H1 (cell line): ENCODE measurements at regions not wholly inside any gene's neighbourhood (a gene's known extent, or its start where the extent isn't known, plus 50 kb on each side); places are given as distances from the start of the nearest gene placed in this dataset.

Experiments used
- CTCF ChIA-PET: fragments of 300-600 bp; sonication (Branson Sonifier 250); formaldehyde crosslinking; loops from one replicate; lab custom pipeline; 2021; ENCODE audit not compliant: partially characterized antibody; lab: Charles Lee
- POLR2A ChIA-PET: fragments of 300-600 bp; sonication (Branson Sonifier 250); formaldehyde crosslinking; loops from one replicate; lab custom pipeline; 2021; ENCODE audit warnings: inconsistent platforms; ENCODE audit not compliant: partially characterized antibody; lab: Charles Lee
- DNase-seq, 2 experiments: peaks; one replicate each; pipeline versions ENCODE4 v3.0.0 to v3.0.0-alpha.2; 2010 to 2022; ENCODE audit warnings: low spot score in 2 of 2, low read depth in 1 of 2, mixed read lengths in 1 of 2
- FAIRE-seq: peaks from 2 replicates; lab custom pipeline; 2011; peaks lifted over from hg19 to GRCh38; lab: Jason Lieb, UNC
- H2AFZ ChIP-seq: 2 replicates; pipeline ENCODE4 v1.8.1; 2012; ENCODE audit warnings: low read length, inconsistent platforms
- H2AK5ac ChIP-seq: 2 replicates; pipeline ENCODE4 v1.6.1; 2013; ENCODE audit warnings: low read depth, low read length
- H2BK120ac ChIP-seq: replicated peaks from 2 replicates; pipeline ENCODE3; 2013; ENCODE audit warnings: low read depth, low read length, inconsistent platforms
- H2BK12ac ChIP-seq: 2 replicates; pipeline ENCODE4 v1.6.1; 2013; ENCODE audit warnings: low read depth, low read length
- H2BK15ac ChIP-seq: 2 replicates; pipeline ENCODE4 v1.6.1; 2013; ENCODE audit warnings: low read length
- H2BK20ac ChIP-seq: 2 replicates; pipeline ENCODE4 v1.6.1; 2013; ENCODE audit warnings: low read length
- H2BK5ac ChIP-seq: 2 replicates; pipeline ENCODE4 v1.6.1; 2013; ENCODE audit warnings: low read depth, low read length
- H3K14ac ChIP-seq: 2 replicates; pipeline ENCODE4 v1.6.1; 2013; ENCODE audit warnings: inconsistent platforms; ENCODE audit not compliant: insufficient read length
- H3K18ac ChIP-seq: 2 replicates; pipeline ENCODE4 v1.6.1; 2013; ENCODE audit warnings: low read length; ENCODE audit errors: extremely low read depth
- H3K23ac ChIP-seq: 2 replicates; pipeline ENCODE4 v1.6.1; 2013; ENCODE audit warnings: inconsistent platforms; ENCODE audit not compliant: insufficient read length
- H3K23me2 ChIP-seq: 2 replicates; pipeline ENCODE4 v1.6.1; 2013; ENCODE audit warnings: low read depth, low read length
- H3K27ac ChIP-seq: 2 replicates; pipeline ENCODE4 v1.6.1; 2011; ENCODE audit warnings: low read depth, low read length, inconsistent platforms
- H3K27me3 ChIP-seq, 4 experiments: replicated peaks in 1 of 4; 1 replicate in 1 of 4; 2 replicates in 3 of 4; pipeline versions ENCODE4 v1.6.1 to v1.8.1; 2011 to 2013; ENCODE audit warnings: low read length in 3 of 4, mild to moderate bottlenecking in 3 of 4, inconsistent platforms in 2 of 4, mixed read lengths in 2 of 4, moderate library complexity in 1 of 4; ENCODE audit not compliant: control insufficient read depth in 3 of 4, insufficient read depth in 3 of 4; ENCODE audit errors: extremely low read depth in 1 of 4
- H3K36me3 ChIP-seq, 4 experiments: 2 replicates each; pipeline versions ENCODE4 v1.6.1 to v1.8.1; 2011 to 2013; ENCODE audit warnings: mild to moderate bottlenecking in 4 of 4, low read length in 3 of 4, moderate library complexity in 2 of 4, control low read depth in 1 of 4, inconsistent platforms in 1 of 4; ENCODE audit not compliant: insufficient read depth in 4 of 4, control insufficient read depth in 2 of 4
- H3K4ac ChIP-seq: replicated peaks from 2 replicates; pipeline ENCODE3; 2013; ENCODE audit warnings: low read length, low read depth, mixed read lengths, inconsistent platforms; ENCODE audit not compliant: insufficient read length
- H3K4me1 ChIP-seq, 4 experiments: replicated peaks in 1 of 4; 1 replicate in 1 of 4; 2 replicates in 3 of 4; pipeline versions ENCODE4 v1.6.1 to v1.8.1; 2011 to 2013; ENCODE audit warnings: low read length in 3 of 4, inconsistent platforms in 2 of 4, mixed read lengths in 1 of 4; ENCODE audit not compliant: insufficient read depth in 4 of 4, control insufficient read depth in 3 of 4
- H3K4me2 ChIP-seq, 2 experiments: 2 replicates each; pipeline versions ENCODE4 v1.6.1 to v1.8.1; 2011 to 2013; ENCODE audit warnings: low read depth in 2 of 2, low read length in 2 of 2, control low read depth in 1 of 2, inconsistent platforms in 1 of 2, mild to moderate bottlenecking in 1 of 2; ENCODE audit not compliant: insufficient read depth in 1 of 2
- H3K4me3 ChIP-seq, 4 experiments: fragments of 200-600, 300-600 bp in 1 of 4; sonication (generic), shearing (Covaris generic), sonication (Bioruptor Twin) in 1 of 4; 2 replicates each; pipeline versions ENCODE4 v1.5.1 to v1.8.1; 2011 to 2016; ENCODE audit warnings: low read length in 4 of 4, low read depth in 3 of 4, control low read depth in 2 of 4, inconsistent platforms in 2 of 4, mild to moderate bottlenecking in 2 of 4, mixed read lengths in 1 of 4, moderate library complexity in 1 of 4; ENCODE audit not compliant: insufficient read depth in 2 of 4; ENCODE audit errors: extremely low read depth in 1 of 4
- H3K56ac ChIP-seq: replicated peaks from 2 replicates; pipeline ENCODE3; 2013; ENCODE audit warnings: low read depth, mild to moderate bottlenecking, mixed read lengths, low read length, inconsistent platforms; ENCODE audit not compliant: insufficient read length
- H3K79me1 ChIP-seq: 2 replicates; pipeline ENCODE4 v1.6.1; 2013; ENCODE audit warnings: low read depth, low read length, control low read depth
- H3K79me2 ChIP-seq, 2 experiments: 2 replicates each; pipeline versions ENCODE4 v1.6.1 to v1.8.1; 2012 to 2013; ENCODE audit warnings: low read length in 2 of 2, mild to moderate bottlenecking in 2 of 2, inconsistent platforms in 1 of 2; ENCODE audit not compliant: insufficient read depth in 2 of 2, control insufficient read depth in 1 of 2
- H3K9ac ChIP-seq, 4 experiments: replicated peaks in 1 of 4; 1 replicate in 1 of 4; 2 replicates in 3 of 4; pipeline versions ENCODE4 v1.6.1 to v1.8.1; 2011 to 2013; ENCODE audit warnings: low read depth in 3 of 4, low read length in 3 of 4, control low read depth in 2 of 4, mild to moderate bottlenecking in 2 of 4, moderate library complexity in 2 of 4, inconsistent platforms in 1 of 4; ENCODE audit errors: extremely low read depth in 1 of 4
- H3K9me3 ChIP-seq, 2 experiments: 2 replicates each; pipeline versions ENCODE4 v1.6.1 to v1.8.1; 2012 to 2013; ENCODE audit warnings: mild to moderate bottlenecking in 2 of 2, moderate library complexity in 2 of 2, control low read depth in 1 of 2, inconsistent platforms in 1 of 2, low read depth in 1 of 2, low read length in 1 of 2, mixed read lengths in 1 of 2; ENCODE audit not compliant: insufficient read depth in 2 of 2
- H4K20me1 ChIP-seq, 2 experiments: replicated peaks in 1 of 2; 2 replicates each; pipeline versions ENCODE3 to v1.8.1; 2011 to 2013; ENCODE audit warnings: inconsistent platforms in 2 of 2, low read length in 2 of 2, mild to moderate bottlenecking in 1 of 2; ENCODE audit not compliant: insufficient read depth in 2 of 2, control insufficient read depth in 1 of 2
- H4K5ac ChIP-seq: 2 replicates; pipeline ENCODE4 v1.6.1; 2013; ENCODE audit warnings: low read length, low read depth, mixed read lengths, inconsistent platforms; ENCODE audit not compliant: insufficient read length
- H4K8ac ChIP-seq: 2 replicates; pipeline ENCODE4 v1.8.0; 2013; ENCODE audit warnings: mild to moderate bottlenecking, moderate library complexity, low read length, inconsistent platforms; ENCODE audit not compliant: insufficient read depth; ENCODE audit errors: extremely low read depth
- H4K91ac ChIP-seq: replicated peaks from 2 replicates; pipeline ENCODE3; 2013; ENCODE audit warnings: low read length, mixed read lengths, inconsistent platforms; ENCODE audit not compliant: insufficient read length
- BACH1 ChIP-seq: IDR thresholded peaks from 2 replicates; pipeline ENCODE4 v1.6.1; 2012; ENCODE audit warnings: low read length, improper control_type of control experiment
- BRCA1 ChIP-seq: IDR thresholded peaks from 2 replicates; pipeline ENCODE4 v1.6.1; 2012; ENCODE audit warnings: low read depth, low read length, improper control_type of control experiment
- CBX8 ChIP-seq: fragments of 300-800, 300-1000 bp; sonication (generic); IDR thresholded peaks from 2 replicates; pipeline ENCODE4 v1.7.1; 2016; ENCODE audit warnings: low read depth, low read length, borderline replicate concordance
- CHD1 ChIP-seq: IDR thresholded peaks from 2 replicates; pipeline ENCODE4 v1.6.1; 2012; ENCODE audit warnings: low read depth, low read length, improper control_type of control experiment
- CTBP2 ChIP-seq: IDR thresholded peaks from 2 replicates; pipeline ENCODE4 v1.7.0; 2011; ENCODE audit warnings: borderline replicate concordance, mild to moderate bottlenecking, moderate library complexity, mixed read lengths, low read length; ENCODE audit not compliant: insufficient read depth, insufficient read length
- EGR1 ChIP-seq: IDR thresholded peaks from 2 replicates; pipeline ENCODE4 v1.6.1; 2011; ENCODE audit warnings: low read depth, low read length, borderline replicate concordance
- GABPA ChIP-seq: IDR thresholded peaks from 2 replicates; pipeline ENCODE4 v1.6.1; 2011; ENCODE audit warnings: mild to moderate bottlenecking, low read length, moderate library complexity, borderline replicate concordance; ENCODE audit not compliant: insufficient read depth
- HDAC2 ChIP-seq, 2 experiments: fragments of 300-600 bp in 1 of 2; sonication (generic) in 1 of 2; IDR thresholded peaks; 2 replicates each; pipeline ENCODE4 v1.6.1; 2011 to 2012; ENCODE audit warnings: low read depth in 2 of 2, low read length in 2 of 2, mild to moderate bottlenecking in 2 of 2, moderate library complexity in 2 of 2, borderline replicate concordance in 1 of 2, inconsistent platforms in 1 of 2
- MAFK ChIP-seq: IDR thresholded peaks from 2 replicates; pipeline ENCODE4 v1.6.1; 2012; ENCODE audit warnings: low read depth, mild to moderate bottlenecking, improper control_type of control experiment, low read length
- NANOG ChIP-seq: IDR thresholded peaks from 2 replicates; pipeline ENCODE4 v1.6.1; 2011; ENCODE audit warnings: low read length, low read depth, mild to moderate bottlenecking, inconsistent platforms; ENCODE audit not compliant: insufficient read depth, poor library complexity, severe bottlenecking
- POLR2AphosphoS5 ChIP-seq: IDR thresholded peaks from 2 replicates; pipeline ENCODE4 v1.6.1; 2011; ENCODE audit warnings: low read depth, low read length
- SUZ12 ChIP-seq: fragments of 200-600 bp; sonication (generic); IDR thresholded peaks from 2 replicates; pipeline ENCODE4 v1.6.1; 2012; ENCODE audit warnings: mild to moderate bottlenecking, inconsistent platforms, low read length, moderate library complexity, mixed read lengths
- TAF1 ChIP-seq: IDR thresholded peaks from 2 replicates; pipeline ENCODE4 v1.6.1; 2011; ENCODE audit warnings: mild to moderate bottlenecking, low read depth, low read length
- TAF7 ChIP-seq: optimal IDR thresholded peaks from 2 replicates; pipeline ENCODE3; 2011; ENCODE audit warnings: low read depth, mild to moderate bottlenecking, inconsistent platforms, low read length, moderate library complexity, borderline replicate concordance
- TEAD4 ChIP-seq: IDR thresholded peaks from 2 replicates; pipeline ENCODE4 v1.6.1; 2012; ENCODE audit warnings: low read depth, low read length, inconsistent platforms, mixed read lengths
- WGBS, 2 experiments: shearing (Covaris generic) in 1 of 2; methylation state at CpG; one replicate each; pipeline versions ENCODE4 v1.1.6 to v1.1.7; 2013 to 2015; ENCODE audit warnings: low lambda C conversion rate in 2 of 2, mixed read lengths in 2 of 2, inconsistent platforms in 1 of 2, low coverage in 1 of 2, missing lambda C conversion rate in 1 of 2; ENCODE audit not compliant: insufficient replicate concordance in 2 of 2, insufficient coverage in 1 of 2, insufficient read length in 1 of 2; ENCODE audit errors: extremely low coverage in 1 of 2, missing lambda C conversion rate in 1 of 2; 5-methylcytosine and 5-hydroxymethylcytosine counted together

- Histone ChIP-seq H3K18ac (no peak overlapping the region), H3K4me2 (no peak overlapping the region), H3K27me3 (no peaks in the 10 kb centered on the region), H3K4ac (no peak overlapping the region), H3K9ac (no peak overlapping the region), H3K4me1 (no peaks in the 10 kb centered on the region), H2AFZ (no peak overlapping the region), H3K27ac (no peak overlapping the region), H4K8ac (no peak overlapping the region), H3K23ac (no peak overlapping the region), H3K9me3 (no peaks in the 10 kb centered on the region), H3K79me1 (no peaks in the 10 kb centered on the region), H3K36me3 (no peaks in the 10 kb centered on the region), H4K91ac (no peak overlapping the region), H4K20me1 (no peaks in the 10 kb centered on the region), H4K5ac (no peak overlapping the region), H2BK12ac (no peak overlapping the region), H3K56ac (no peak overlapping the region), H2AK5ac (no peak overlapping the region), H3K14ac (no peak overlapping the region), H2BK120ac (no peak overlapping the region), H2BK20ac (no peak overlapping the region), H3K23me2 (no peaks in the 10 kb centered on the region), H3K79me2 (no peaks in the 10 kb centered on the region), H3K4me3 (no peak overlapping the region), H2BK15ac (no peak overlapping the region), H2BK5ac (no peak overlapping the region)
- 81% methylated on average over 1 of the region's 1 CpG; no CpG with 5 or more reads in 1 of the 2 experiments for WGBS, 2 experiments
- CTCF ChIA-PET: interaction anchor here (0.6 kb wide), 1 partner anchor 52 kb away, joined by 5 read pairs; no protein-coding TSS in a partner anchor
- FAIRE-seq (no peak), DNase-seq (no peak)
- POLR2A ChIA-PET: interaction anchor here (0.6 kb wide), 1 partner anchor 142 kb away, joined by 4 read pairs; no protein-coding TSS in a partner anchor
- TF ChIP-seq CBX8 (no peak), EGR1 (no peak), GABPA (no peak), TAF1 (no peak), BACH1 (no peak), NANOG (no peak), MAFK (no peak), TAF7 (no peak), SUZ12 (no peak), CTBP2 (no peak), HDAC2 (IDR thresholded peaks at IDR 0.05; ENCODE audit: borderline replicate concordance in 1 of 2, low read depth in 2 of 2, low read length in 2 of 2) (no peak), BRCA1 (no peak), CHD1 (no peak), TEAD4 (no peak), POLR2AphosphoS5 (no peak)
Observed at GRCh38 chr7:20927976-20928375, 141.3 kb upstream of the SP8 start.
